HepG2 (cell line): ENCODE measurements at regions not wholly inside any gene's neighbourhood (a gene's known extent, or its start where the extent isn't known, plus 50 kb on each side); places are given as distances from the start of the nearest gene placed in this dataset.

ENCODE experiments used
- ATAC-seq: fragments of 200-7000 bp; cut with Tn5 transposase; 3 replicates; pipeline ENCODE4 v1.9.1; 2020; ENCODE audit warnings: mild to moderate bottlenecking, moderate library complexity
- BruUV-seq: library from RNA; stranded (reverse); fragments of 400-500 nt; replicated peaks from 2 replicates; lab custom pipeline; 2021; lab: Mats Ljungman, UMichigan
- CTCF ChIA-PET: fragments of 300-600 bp; formaldehyde crosslinking; extraction: SDS; loops from one replicate; lab custom pipeline; 2021; ENCODE audit warnings: low total read pairs, inconsistent platforms, low intra/inter-chr PET ratio; lab: Yijun Ruan, JAX
- POLR2A ChIA-PET: fragments of 350-600 bp; sonication (Branson Sonifier 250); formaldehyde crosslinking; loops from one replicate; lab custom pipeline; 2020; ENCODE audit warnings: antibody characterized with exemption, inconsistent platforms; lab: Yijun Ruan, JAX
- DNase-seq: peaks from one replicate; pipeline ENCODE4 v3.0.0-alpha.2; 2015; ENCODE audit warnings: low spot score
- FAIRE-seq: peaks from 3 replicates; lab custom pipeline; 2011; peaks lifted over from hg19 to GRCh38; lab: Jason Lieb, UNC
- H2AFZ ChIP-seq: one replicate; pipeline ENCODE4 v1.6.1; 2011; ENCODE audit warnings: low read length, inconsistent platforms
- H3K27ac ChIP-seq: fragments of 300-600 bp; 3 replicates; pipeline ENCODE4 v1.8.0; 2011; ENCODE audit warnings: mixed run types, mild to moderate bottlenecking, mixed read lengths, low read length, inconsistent platforms; ENCODE audit not compliant: insufficient read depth; ENCODE audit errors: extremely low read length
- H3K27me3 ChIP-seq, 2 experiments: fragments of 200-600 bp in 1 of 2; 2 replicates in 1 of 2; 3 replicates in 1 of 2; pipeline versions ENCODE4 v1.6.0 to v1.8.0; 2011; ENCODE audit warnings: low read length in 2 of 2, mild to moderate bottlenecking in 2 of 2, moderate library complexity in 2 of 2, inconsistent platforms in 1 of 2; ENCODE audit not compliant: insufficient read depth in 2 of 2, control insufficient read depth in 1 of 2
- H3K36me3 ChIP-seq, 2 experiments: fragments of 200-600 bp in 1 of 2; replicated peaks in 1 of 2; 2 replicates in 1 of 2; 3 replicates in 1 of 2; pipeline versions ENCODE4 v1.5.1 to v1.8.0; 2011; ENCODE audit warnings: low read length in 2 of 2, inconsistent platforms in 1 of 2; ENCODE audit not compliant: insufficient read depth in 2 of 2, control insufficient read depth in 1 of 2
- H3K4me1 ChIP-seq: 2 replicates; pipeline ENCODE4 v1.5.1; 2012; ENCODE audit warnings: low read length, inconsistent platforms; ENCODE audit not compliant: insufficient read depth
- H3K4me2 ChIP-seq: 2 replicates; pipeline ENCODE4 v1.6.0; 2011; ENCODE audit warnings: low read depth, low read length, inconsistent platforms
- H3K4me3 ChIP-seq, 3 experiments: fragments of 200-600 bp in 1 of 3; sonication (generic), shearing (Covaris generic) in 1 of 3; replicated peaks in 1 of 3; 2 replicates each; pipeline ENCODE4 v1.5.1; 2011 to 2016; ENCODE audit warnings: low read length in 3 of 3, inconsistent platforms in 2 of 3, low read depth in 2 of 3, mild to moderate bottlenecking in 2 of 3, control low read depth in 1 of 3, mixed read lengths in 1 of 3; ENCODE audit not compliant: insufficient read depth in 1 of 3
- H3K79me2 ChIP-seq: one replicate; pipeline ENCODE4 v1.6.1; 2011; ENCODE audit warnings: low read length, inconsistent platforms; ENCODE audit not compliant: insufficient read depth
- H3K9ac ChIP-seq: 2 replicates; pipeline ENCODE4 v1.6.0; 2011; ENCODE audit warnings: mild to moderate bottlenecking, low read depth, low read length, inconsistent platforms; ENCODE audit not compliant: insufficient read depth
- H3K9me3 ChIP-seq: 2 replicates; pipeline ENCODE4 v1.5.1; 2012; ENCODE audit warnings: mild to moderate bottlenecking, low read length
- H4K20me1 ChIP-seq: 2 replicates; pipeline ENCODE4 v1.6.0; 2011; ENCODE audit warnings: inconsistent platforms, mild to moderate bottlenecking, low read length, moderate library complexity; ENCODE audit not compliant: insufficient read depth
- CBX2 ChIP-seq, 2 experiments: fragments of 200-600 bp in 1 of 2; sonication (generic); formaldehyde crosslinking in 1 of 2; IDR thresholded peaks; 2 replicates each; pipeline versions ENCODE4 v1.7.0 to v1.8.1; 2018 to 2022; ENCODE audit warnings: low read depth in 2 of 2, low read length in 1 of 2, mild to moderate bottlenecking in 1 of 2, missing genetic modification reagents in 1 of 2
- FOXA1 ChIP-seq, 2 experiments: fragments of 450-650 bp in 1 of 2; sonication (generic) in 1 of 2; formaldehyde crosslinking in 1 of 2; IDR thresholded peaks; 2 replicates each; pipeline versions ENCODE4 v1.4.0 to v1.6.1; 2016 to 2020; ENCODE audit warnings: missing genetic modification reagents in 1 of 2
- KDM1A ChIP-seq: IDR thresholded peaks from 2 replicates; pipeline ENCODE4 v1.6.1; 2016; ENCODE audit warnings: missing compliant biosample characterization
- KDM5A ChIP-seq: fragments of 200-600 bp; sonication (generic); IDR thresholded peaks from 2 replicates; pipeline ENCODE4 v1.7.0; 2018; ENCODE audit warnings: antibody characterized with exemption, mild to moderate bottlenecking, low read length, borderline replicate concordance
- MAFF ChIP-seq: IDR thresholded peaks from 2 replicates; pipeline ENCODE4 v1.6.1; 2011; ENCODE audit warnings: low read depth, low read length, improper control_type of control experiment
- MAFG ChIP-seq: sonication (generic); formaldehyde crosslinking; IDR thresholded peaks from 2 replicates; pipeline ENCODE4 v1.5.1; 2020; ENCODE audit warnings: mild to moderate bottlenecking, missing genetic modification reagents
- SETDB1 ChIP-seq: sonication (generic); formaldehyde crosslinking; IDR thresholded peaks from 2 replicates; pipeline ENCODE4 v1.5.1; 2020; ENCODE audit warnings: missing genetic modification reagents, mild to moderate bottlenecking, borderline replicate concordance
- ZNF549 ChIP-seq: sonication (generic); formaldehyde crosslinking; IDR thresholded peaks from 2 replicates; pipeline ENCODE4 v1.5.0; 2020; ENCODE audit warnings: missing genetic modification reagents
- ZNF570 ChIP-seq: sonication (generic); formaldehyde crosslinking; IDR thresholded peaks from 2 replicates; pipeline ENCODE4 v1.4.0; 2020; ENCODE audit warnings: mild to moderate bottlenecking, missing genetic modification reagents, borderline replicate concordance
- ZNF713 ChIP-seq: sonication (generic); formaldehyde crosslinking; IDR thresholded peaks from 2 replicates; pipeline ENCODE4 v1.4.0; 2020; ENCODE audit warnings: mild to moderate bottlenecking, missing genetic modification reagents
- ZNF749 ChIP-seq: sonication (generic); formaldehyde crosslinking; IDR thresholded peaks from 2 replicates; pipeline ENCODE4 v1.8.0; 2022; ENCODE audit warnings: mild to moderate bottlenecking, missing genetic modification reagents, moderate library complexity, borderline replicate concordance
- WGBS: methylation state at CpG from one replicate; pipeline ENCODE4 v1.1.6; 2017; ENCODE audit warnings: low lambda C conversion rate; 5-methylcytosine and 5-hydroxymethylcytosine counted together
- in situ Hi-C: cut with HindIII; loops from 2 replicates; pipeline ENCODE4 v1.10.0; 2017; ENCODE audit warnings: low pct_unique_long_range_greater_than_20kb; ENCODE audit not compliant: extremely low pct_ligation_motif_present
- intact Hi-C: fragments of 100-400 bp; cut with micrococcal nuclease; formaldehyde crosslinking; loops from one replicate; pipeline ENCODE4 v1.10.0; 2022; ENCODE audit not compliant: unreplicated experiment
- TF ChIP-seq, protein P1 (sequence below): sonication (generic); formaldehyde crosslinking; IDR thresholded peaks from 2 replicates; pipeline ENCODE4 v1.4.0; 2020; ENCODE audit warnings: missing genetic modification reagents, borderline replicate concordance
- TF ChIP-seq, protein P2 (sequence below): sonication (generic); formaldehyde crosslinking; IDR thresholded peaks from 2 replicates; pipeline ENCODE4 v1.4.0; 2020; ENCODE audit warnings: low read depth, mild to moderate bottlenecking, missing genetic modification reagents
- TF ChIP-seq, protein P3 (sequence below): sonication (generic); formaldehyde crosslinking; IDR thresholded peaks from 2 replicates; pipeline ENCODE4 v1.9.0; 2021; ENCODE audit warnings: missing genetic modification reagents, borderline replicate concordance

- TF ChIP-seq SETDB1 (CRISPR knock-in tag) (no peak), ZNF570 (no peak), MAFG (CRISPR knock-in tag) (0 out of 2 replicates have a peak, but pooled peaks have one; percentile 40), CBX2 (IDR thresholded peaks at IDR 0.05; ENCODE audit: low read depth, low read length) (no peak), CBX2 (CRISPR knock-in tag; IDR thresholded peaks at IDR 0.05; ENCODE audit: low read depth) (no peak), MAFF (peak; percentile 99)
These were observed 257.7 kb upstream of the AGAP1 start (continued) for GRCh38 chr2:235235977-235236767.

GRCh38 chr2:235238537-235238936 lies 255.3 kb upstream of the AGAP1 start:
- ChIA-PET CTCF (no interaction called here), POLR2A (no interaction called here)
- Histone ChIP-seq H3K4me1 (no peaks in the 10 kb centered on the region), H3K27me3 (peaks cover 7 to 55% of the 10 kb centered on the region in 2 experiments), H3K4me3 (no peak overlapping the region), H4K20me1 (no peaks in the 10 kb centered on the region), H3K9ac (no peak overlapping the region), H2AFZ (no peak overlapping the region), H3K36me3 (no peaks in the 10 kb centered on the region), H3K27ac (no peak overlapping the region), H3K9me3 (no peaks in the 10 kb centered on the region), H3K79me2 (no peaks in the 10 kb centered on the region), H3K4me2 (no peak overlapping the region)
- intact Hi-C loops = no loop called here
- 39% methylated on average over 3 of the region's 3 CpGs for WGBS
- in situ Hi-C loops = no loop called here
- DNase-seq (no peak), FAIRE-seq (no peak), ATAC-seq (no peak)
- BruUV-seq = no TSS peak
- TF ChIP-seq KDM5A = no peak
- TF ChIP-seq, protein P1, sequence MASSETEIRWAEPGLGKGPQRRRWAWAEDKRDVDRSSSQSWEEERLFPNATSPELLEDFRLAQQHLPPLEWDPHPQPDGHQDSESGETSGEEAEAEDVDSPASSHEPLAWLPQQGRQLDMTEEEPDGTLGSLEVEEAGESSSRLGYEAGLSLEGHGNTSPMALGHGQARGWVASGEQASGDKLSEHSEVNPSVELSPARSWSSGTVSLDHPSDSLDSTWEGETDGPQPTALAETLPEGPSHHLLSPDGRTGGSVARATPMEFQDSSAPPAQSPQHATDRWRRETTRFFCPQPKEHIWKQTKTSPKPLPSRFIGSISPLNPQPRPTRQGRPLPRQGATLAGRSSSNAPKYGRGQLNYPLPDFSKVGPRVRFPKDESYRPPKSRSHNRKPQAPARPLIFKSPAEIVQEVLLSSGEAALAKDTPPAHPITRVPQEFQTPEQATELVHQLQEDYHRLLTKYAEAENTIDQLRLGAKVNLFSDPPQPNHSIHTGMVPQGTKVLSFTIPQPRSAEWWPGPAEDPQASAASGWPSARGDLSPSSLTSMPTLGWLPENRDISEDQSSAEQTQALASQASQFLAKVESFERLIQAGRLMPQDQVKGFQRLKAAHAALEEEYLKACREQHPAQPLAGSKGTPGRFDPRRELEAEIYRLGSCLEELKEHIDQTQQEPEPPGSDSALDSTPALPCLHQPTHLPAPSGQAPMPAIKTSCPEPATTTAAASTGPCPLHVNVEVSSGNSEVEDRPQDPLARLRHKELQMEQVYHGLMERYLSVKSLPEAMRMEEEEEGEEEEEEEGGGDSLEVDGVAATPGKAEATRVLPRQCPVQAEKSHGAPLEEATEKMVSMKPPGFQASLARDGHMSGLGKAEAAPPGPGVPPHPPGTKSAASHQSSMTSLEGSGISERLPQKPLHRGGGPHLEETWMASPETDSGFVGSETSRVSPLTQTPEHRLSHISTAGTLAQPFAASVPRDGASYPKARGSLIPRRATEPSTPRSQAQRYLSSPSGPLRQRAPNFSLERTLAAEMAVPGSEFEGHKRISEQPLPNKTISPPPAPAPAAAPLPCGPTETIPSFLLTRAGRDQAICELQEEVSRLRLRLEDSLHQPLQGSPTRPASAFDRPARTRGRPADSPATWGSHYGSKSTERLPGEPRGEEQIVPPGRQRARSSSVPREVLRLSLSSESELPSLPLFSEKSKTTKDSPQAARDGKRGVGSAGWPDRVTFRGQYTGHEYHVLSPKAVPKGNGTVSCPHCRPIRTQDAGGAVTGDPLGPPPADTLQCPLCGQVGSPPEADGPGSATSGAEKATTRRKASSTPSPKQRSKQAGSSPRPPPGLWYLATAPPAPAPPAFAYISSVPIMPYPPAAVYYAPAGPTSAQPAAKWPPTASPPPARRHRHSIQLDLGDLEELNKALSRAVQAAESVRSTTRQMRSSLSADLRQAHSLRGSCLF (CRISPR knock-in tag) = no peak
- no peak for TF ChIP-seq FOXA1 (IDR thresholded peaks at IDR 0.05)
- no peak for TF ChIP-seq FOXA1 (CRISPR knock-in tag; IDR thresholded peaks at IDR 0.05)
- no peak for TF ChIP-seq KDM1A (CRISPR knock-in tag)
- no peak for TF ChIP-seq ZNF713 (CRISPR knock-in tag)
- no peak for TF ChIP-seq ZNF749 (CRISPR knock-in tag)
- TF ChIP-seq ZNF549 (CRISPR knock-in tag) = no peak
- TF ChIP-seq, protein P2, sequence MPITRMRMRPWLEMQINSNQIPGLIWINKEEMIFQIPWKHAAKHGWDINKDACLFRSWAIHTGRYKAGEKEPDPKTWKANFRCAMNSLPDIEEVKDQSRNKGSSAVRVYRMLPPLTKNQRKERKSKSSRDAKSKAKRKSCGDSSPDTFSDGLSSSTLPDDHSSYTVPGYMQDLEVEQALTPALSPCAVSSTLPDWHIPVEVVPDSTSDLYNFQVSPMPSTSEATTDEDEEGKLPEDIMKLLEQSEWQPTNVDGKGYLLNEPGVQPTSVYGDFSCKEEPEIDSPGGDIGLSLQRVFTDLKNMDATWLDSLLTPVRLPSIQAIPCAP (CRISPR knock-in tag) = no peak
- TF ChIP-seq, protein P3, sequence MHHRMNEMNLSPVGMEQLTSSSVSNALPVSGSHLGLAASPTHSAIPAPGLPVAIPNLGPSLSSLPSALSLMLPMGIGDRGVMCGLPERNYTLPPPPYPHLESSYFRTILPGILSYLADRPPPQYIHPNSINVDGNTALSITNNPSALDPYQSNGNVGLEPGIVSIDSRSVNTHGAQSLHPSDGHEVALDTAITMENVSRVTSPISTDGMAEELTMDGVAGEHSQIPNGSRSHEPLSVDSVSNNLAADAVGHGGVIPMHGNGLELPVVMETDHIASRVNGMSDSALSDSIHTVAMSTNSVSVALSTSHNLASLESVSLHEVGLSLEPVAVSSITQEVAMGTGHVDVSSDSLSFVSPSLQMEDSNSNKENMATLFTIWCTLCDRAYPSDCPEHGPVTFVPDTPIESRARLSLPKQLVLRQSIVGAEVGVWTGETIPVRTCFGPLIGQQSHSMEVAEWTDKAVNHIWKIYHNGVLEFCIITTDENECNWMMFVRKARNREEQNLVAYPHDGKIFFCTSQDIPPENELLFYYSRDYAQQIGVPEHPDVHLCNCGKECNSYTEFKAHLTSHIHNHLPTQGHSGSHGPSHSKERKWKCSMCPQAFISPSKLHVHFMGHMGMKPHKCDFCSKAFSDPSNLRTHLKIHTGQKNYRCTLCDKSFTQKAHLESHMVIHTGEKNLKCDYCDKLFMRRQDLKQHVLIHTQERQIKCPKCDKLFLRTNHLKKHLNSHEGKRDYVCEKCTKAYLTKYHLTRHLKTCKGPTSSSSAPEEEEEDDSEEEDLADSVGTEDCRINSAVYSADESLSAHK (CRISPR knock-in tag) = no peak
